HFFc6 (cell line): ENCODE measurements at regions not wholly inside any gene's neighbourhood (a gene's known extent, or its start where the extent isn't known, plus 50 kb on each side); places are given as distances from the start of the nearest gene placed in this dataset.

Experiments used
- DNase-seq: peaks from one replicate; pipeline ENCODE4 v3.0.0-alpha.2; 2018
- H3K27ac Mint-ChIP-seq: 2 replicates; pipeline ENCODE4 v1.8.0; 2020; ENCODE audit warnings: mild to moderate bottlenecking, mixed read lengths
- H3K27me3 Mint-ChIP-seq: 2 replicates; pipeline ENCODE4 v1.8.0; 2021; ENCODE audit warnings: mild to moderate bottlenecking, moderate library complexity, mixed read lengths; ENCODE audit not compliant: insufficient read depth
- H3K36me3 Mint-ChIP-seq: 2 replicates; pipeline ENCODE4 v1.8.0; 2021; ENCODE audit warnings: low read depth, mixed read lengths
- H3K4me1 Mint-ChIP-seq: 2 replicates; pipeline ENCODE4 v1.8.0; 2020; ENCODE audit warnings: low read depth, mixed read lengths
- H3K4me3 Mint-ChIP-seq: 2 replicates; pipeline ENCODE4 v1.8.0; 2020; ENCODE audit warnings: mild to moderate bottlenecking, moderate library complexity, mixed read lengths
- H3K9me3 Mint-ChIP-seq: 2 replicates; pipeline ENCODE4 v1.8.0; 2020; ENCODE audit warnings: mild to moderate bottlenecking, mixed read lengths
- CTCF ChIP-seq: fragments of 200-600 bp; sonication (generic); IDR thresholded peaks from 2 replicates; pipeline ENCODE4 v1.5.0; 2021; ENCODE audit warnings: antibody characterized with exemption, mild to moderate bottlenecking

GRCh38 chr15:96390986-96391385 is 60.5 kb downstream of the NR2F2 start:
- Mint-ChIP-seq H3K36me3 (0 out of 2 replicates have a peak, but pooled peaks cover 5% of the 10 kb centered on the region), H3K4me1 (peaks cover 18% of the 10 kb centered on the region), H3K27ac (no peak overlapping the region), H3K27me3 (peaks cover 6% of the 10 kb centered on the region; the same call in 1 of the 2 replicates), H3K9me3 (no peaks in the 10 kb centered on the region), H3K4me3 (no peak overlapping the region)
- no peak for TF ChIP-seq CTCF
- DNase-seq = no peak

- Mint-ChIP-seq H3K36me3 (0 out of 2 replicates have a peak, but pooled peaks cover 5% of the 10 kb centered on the region), H3K9me3 (no peaks in the 10 kb centered on the region), H3K27ac (peak overlapping the region; percentile 44; the same call in 1 of the 2 replicates), H3K4me1 (peaks cover 18% of the 10 kb centered on the region), H3K27me3 (peaks cover 6% of the 10 kb centered on the region; the same call in 1 of the 2 replicates), H3K4me3 (peak overlapping the region; percentile 22; the same call in 1 of the 2 replicates)
- no peak for DNase-seq
- TF ChIP-seq CTCF = no peak
Observed at GRCh38 chr15:96392380-96393208, 62.1 kb downstream of the NR2F2 start.

- peaks cover 6% of the 10 kb centered on the region; the same call in 1 of the 2 replicates for H3K27me3 Mint-ChIP-seq
- H3K4me1 Mint-ChIP-seq = peaks cover 18% of the 10 kb centered on the region
- no peaks in the 10 kb centered on the region for H3K9me3 Mint-ChIP-seq
- no peak for DNase-seq
- TF ChIP-seq CTCF = no peak
- H3K36me3 Mint-ChIP-seq = 0 out of 2 replicates have a peak, but pooled peaks cover 5% of the 10 kb centered on the region
- H3K4me3 Mint-ChIP-seq = peak overlapping the region; percentile 22; the same call in 1 of the 2 replicates
- no peak overlapping the region for H3K27ac Mint-ChIP-seq
Observed at GRCh38 chr15:96393209-96393513, 62.7 kb downstream of the NR2F2 start.

GRCh38 chr15:96395687-96396086 is 65.2 kb downstream of the NR2F2 start:
- Mint-ChIP-seq H3K4me3 (no peak overlapping the region), H3K27ac (no peak overlapping the region), H3K4me1 (peaks cover 18% of the 10 kb centered on the region), H3K9me3 (no peaks in the 10 kb centered on the region), H3K27me3 (peaks cover 4% of the 10 kb centered on the region; the same call in 1 of the 2 replicates), H3K36me3 (0 out of 2 replicates have a peak, but pooled peaks cover 5% of the 10 kb centered on the region)
- no peak for DNase-seq
- TF ChIP-seq CTCF = no peak

- no peaks in the 10 kb centered on the region for H3K4me1 Mint-ChIP-seq
- TF ChIP-seq CTCF = no peak
- H3K9me3 Mint-ChIP-seq = no peaks in the 10 kb centered on the region
- H3K27ac Mint-ChIP-seq = no peak overlapping the region
- no peak for DNase-seq
- H3K4me3 Mint-ChIP-seq = no peak overlapping the region
- H3K27me3 Mint-ChIP-seq = peaks cover 12% of the 10 kb centered on the region; the same call in 1 of the 2 replicates
- H3K36me3 Mint-ChIP-seq = no peaks in the 10 kb centered on the region
Observed at GRCh38 chr15:96398776-96399175, 68.3 kb downstream of the NR2F2 start.
